ENCODE measurements at regions not wholly inside any gene's neighbourhood (a gene's known extent, or its start where the extent isn't known, plus 50 kb on each side); places are given as distances from the start of the nearest gene placed in this dataset.
"Not testable (repeated sequence)": the region's sequence is repeated elsewhere in the genome, so short reads cannot be mapped to it uniquely, and the experiment has no call there.

DNA sequence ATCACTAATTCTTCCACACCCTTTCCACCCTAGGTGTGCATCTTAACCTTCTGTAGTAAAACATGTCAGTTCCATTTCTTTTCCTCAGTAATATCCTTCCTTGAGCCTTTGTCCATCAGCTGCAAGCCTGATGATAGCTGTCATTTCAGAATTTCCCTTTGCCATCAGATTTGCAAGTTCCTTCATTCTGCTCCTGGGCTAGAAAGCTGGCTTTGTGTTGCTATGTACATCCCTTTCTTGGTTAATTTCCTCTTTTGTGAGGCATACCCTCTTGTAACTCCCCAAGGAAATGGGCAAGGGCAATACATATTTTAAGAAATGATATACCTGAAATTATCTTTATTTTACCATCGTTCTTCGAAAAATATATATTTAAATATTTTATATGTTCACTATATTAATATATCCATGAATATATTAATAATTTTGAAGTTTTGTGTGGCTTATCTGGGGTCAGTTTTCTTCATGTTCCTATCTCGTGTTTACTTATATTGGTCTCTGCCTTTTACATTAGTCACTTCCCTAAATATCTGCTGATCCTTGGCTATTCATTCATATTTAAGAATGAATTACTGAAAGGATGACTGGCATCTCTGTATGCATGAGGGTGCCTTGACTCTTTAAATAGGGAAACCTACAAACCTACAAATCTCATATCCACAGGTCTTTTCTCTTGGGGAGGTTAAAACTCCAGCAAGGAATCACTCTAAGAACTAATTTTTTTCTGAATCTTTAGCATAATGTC lies 143.8 kb downstream of the ZNF22 start:
- Mint-ChIP-seq H3K9me3 (no peaks in the 10 kb centered on the region), H3K4me3 (no peak overlapping the region), H3K36me3 (no peaks in the 10 kb centered on the region), H3K27me3 (ENCODE audit: low read depth in 3 of 3) (peaks cover 0 to 7% (median 3%) of the 10 kb centered on the region in 3 donors), H3K27ac (no peak overlapping the region), H3K4me1 (no peaks in the 10 kb centered on the region)
- no peak for DNase-seq

DNA sequence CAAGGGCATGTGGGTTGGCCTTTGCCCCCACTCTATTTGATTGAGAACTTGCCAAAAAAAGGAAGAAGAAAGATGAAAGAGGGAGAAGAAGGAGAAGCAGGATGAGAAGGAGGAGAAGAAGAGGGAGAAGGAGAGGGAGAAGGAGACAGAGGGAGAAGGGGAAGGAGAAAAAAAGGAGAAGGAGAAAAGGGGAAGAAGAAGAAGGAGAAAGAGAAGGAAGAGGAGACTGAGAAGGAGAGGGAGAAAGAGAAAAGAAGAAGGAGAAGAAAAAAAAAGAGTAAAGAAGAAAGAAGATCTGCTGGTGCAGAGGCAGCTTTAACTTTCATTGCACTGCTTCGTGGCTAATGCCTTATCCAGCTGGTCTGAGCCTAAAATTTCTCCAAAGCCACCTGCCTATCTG lies 144.4 kb downstream of the ZNF22 start:
- H3K27ac Mint-ChIP-seq; DNase-seq; H3K27me3 Mint-ChIP-seq (ENCODE audit: low read depth in 3 of 3); H3K4me1 Mint-ChIP-seq; H3K4me3 Mint-ChIP-seq; H3K36me3 Mint-ChIP-seq; H3K9me3 Mint-ChIP-seq: not testable (repeated sequence)

DNA sequence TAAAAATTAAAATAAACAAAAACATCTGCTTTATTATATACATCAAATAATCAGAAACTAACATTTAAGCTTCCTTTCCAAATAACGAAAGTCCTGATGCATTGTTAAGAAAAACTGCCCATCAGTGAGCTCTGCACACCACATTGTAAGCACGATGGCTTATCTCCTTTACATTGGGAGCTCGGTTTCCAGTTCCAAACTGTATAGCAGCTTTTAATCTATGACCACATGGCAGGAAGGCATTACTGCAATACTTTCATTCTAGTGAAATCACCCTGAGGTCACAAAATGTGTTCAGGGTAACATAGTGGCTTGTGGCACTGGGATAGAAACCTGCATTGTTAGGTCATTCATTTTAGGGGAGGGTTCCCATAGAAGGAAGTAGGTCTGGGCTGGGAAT lies 146.3 kb downstream of the ZNF22 start:
- peaks cover 0 to 7% (median 3%) of the 10 kb centered on the region in 3 donors for H3K27me3 Mint-ChIP-seq (ENCODE audit: low read depth in 3 of 3)
- H3K4me1 Mint-ChIP-seq, result no peaks in the 10 kb centered on the region
- no peaks in the 10 kb centered on the region for H3K36me3 Mint-ChIP-seq
- no peaks in the 10 kb centered on the region for H3K9me3 Mint-ChIP-seq
- H3K4me3 Mint-ChIP-seq, result no peak overlapping the region
- H3K27ac Mint-ChIP-seq, result no peak overlapping the region
- DNase-seq, result no peak

DNA sequence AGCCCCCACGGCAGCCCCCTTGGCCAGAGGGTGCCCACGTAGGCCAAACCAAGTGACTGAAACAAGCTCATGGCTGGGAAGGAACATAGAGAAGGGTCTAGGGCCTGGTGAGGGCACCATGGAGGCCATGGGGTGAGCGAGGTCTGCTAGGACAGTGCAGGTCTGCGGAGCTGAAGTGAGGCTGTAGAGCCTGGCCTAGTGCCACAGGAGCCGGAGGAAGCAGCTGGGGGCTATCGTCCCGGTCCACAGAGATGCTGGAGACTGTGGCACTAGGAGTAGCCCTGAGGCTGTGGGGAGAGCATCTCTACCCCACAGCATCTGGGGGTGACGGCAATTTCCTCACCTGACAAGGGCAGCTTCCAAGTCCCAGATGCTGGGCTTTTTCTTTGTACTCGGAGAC lies 150.3 kb downstream of the ZNF22 start:
- H3K27me3 Mint-ChIP-seq (ENCODE audit: low read depth in 3 of 3), result peaks cover 0 to 4% (median 2%) of the 10 kb centered on the region in 3 donors
- H3K36me3 Mint-ChIP-seq, result no peaks in the 10 kb centered on the region
- no peak overlapping the region for H3K27ac Mint-ChIP-seq
- no peaks in the 10 kb centered on the region for H3K4me1 Mint-ChIP-seq
- H3K9me3 Mint-ChIP-seq, result no peaks in the 10 kb centered on the region
- no peak overlapping the region for H3K4me3 Mint-ChIP-seq
- DNase-seq, result no peak

DNA sequence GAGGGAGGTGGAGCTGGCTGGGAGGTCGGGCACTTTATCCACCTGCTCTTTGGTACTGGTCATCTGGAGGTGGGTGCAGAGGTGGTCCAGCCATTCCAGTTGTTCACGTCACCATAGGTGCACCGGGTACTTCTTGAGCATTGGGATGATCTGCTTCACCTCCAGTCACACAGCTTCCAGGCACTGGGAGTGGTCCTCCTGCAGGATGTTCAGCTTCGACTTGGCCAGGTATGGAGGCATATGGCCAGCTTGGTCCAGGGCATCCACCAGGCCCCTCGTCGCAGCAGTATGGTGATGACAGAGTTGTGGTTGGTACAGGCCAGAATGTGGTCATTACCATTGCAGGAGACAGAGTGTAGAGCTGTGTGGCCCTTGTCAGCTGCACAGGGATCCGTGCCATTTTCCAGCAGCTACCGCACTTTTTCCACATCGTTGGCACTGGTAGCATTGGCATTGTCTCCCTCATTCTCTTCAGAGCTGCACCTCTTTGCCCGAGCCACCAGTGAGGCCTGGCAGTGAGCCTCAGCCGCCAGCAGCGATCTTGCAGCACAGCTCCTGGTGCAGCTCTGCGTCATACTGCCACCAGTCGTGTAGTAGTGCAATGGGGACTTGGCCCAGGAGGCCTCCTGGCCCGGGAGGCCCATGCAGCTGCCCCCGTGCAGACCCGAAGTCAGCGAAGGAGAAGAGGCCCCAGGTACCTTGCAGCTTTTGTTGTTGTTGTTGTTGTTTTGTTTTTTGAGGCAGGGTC lies 150.9 kb downstream of the ZNF22 start:
- Mint-ChIP-seq H3K4me1 (no peaks in the 10 kb centered on the region), H3K27me3 (ENCODE audit: low read depth in 3 of 3) (peaks cover 0 to 4% (median 2%) of the 10 kb centered on the region in 3 donors), H3K36me3 (no peaks in the 10 kb centered on the region), H3K9me3 (no peaks in the 10 kb centered on the region), H3K4me3 (no peak overlapping the region), H3K27ac (no peak overlapping the region)
- no peak for DNase-seq

DNA sequence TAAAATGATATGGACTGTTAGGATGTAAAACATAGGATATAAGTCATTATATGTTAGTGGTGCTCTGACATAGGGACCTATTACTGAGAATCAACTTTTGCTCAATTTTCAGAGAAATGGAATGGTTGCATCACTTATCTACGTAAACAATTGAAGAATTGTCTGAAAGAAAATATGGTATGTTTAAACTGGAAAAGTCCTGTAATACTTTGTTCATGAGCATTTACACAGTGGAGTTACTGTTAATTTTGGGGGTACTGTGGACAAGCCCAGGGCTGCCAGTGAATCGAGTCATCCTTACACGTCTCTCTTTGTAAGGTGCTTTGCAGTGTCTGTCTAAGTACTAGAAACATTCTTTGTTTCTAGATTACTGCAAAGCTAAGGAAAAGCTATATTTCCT lies 152.0 kb downstream of the ZNF22 start:
- Mint-ChIP-seq H3K9me3 (no peaks in the 10 kb centered on the region), H3K4me1 (no peaks in the 10 kb centered on the region), H3K4me3 (no peak overlapping the region), H3K27me3 (ENCODE audit: low read depth in 3 of 3) (peaks cover 0 to 4% (median 2%) of the 10 kb centered on the region in 3 donors), H3K36me3 (no peaks in the 10 kb centered on the region), H3K27ac (no peak overlapping the region)
- no peak for DNase-seq

DNA sequence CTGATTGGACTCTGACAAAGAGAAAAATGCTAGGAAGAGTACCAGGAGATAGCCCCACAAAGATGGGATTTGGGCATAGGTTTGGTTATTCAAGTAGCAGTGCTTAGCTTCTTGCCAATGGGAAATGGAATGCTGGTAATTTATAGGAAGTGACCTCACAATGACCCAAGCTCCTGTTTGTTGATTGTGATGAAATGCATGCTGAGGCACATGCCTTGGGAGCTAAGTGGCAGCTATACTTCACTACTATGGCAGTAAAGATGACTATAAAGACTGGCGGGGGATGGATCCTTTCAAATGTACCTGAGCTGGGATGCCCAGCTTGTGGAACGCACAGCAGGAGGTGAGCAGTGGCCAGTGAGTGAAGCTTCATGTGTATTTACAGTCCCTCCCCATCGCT lies 153.8 kb downstream of the ZNF22 start:
- Mint-ChIP-seq H3K4me3 (no peak overlapping the region), H3K27ac (no peak overlapping the region), H3K4me1 (no peaks in the 10 kb centered on the region), H3K9me3 (no peaks in the 10 kb centered on the region), H3K27me3 (ENCODE audit: low read depth in 3 of 3) (peaks cover 0 to 4% (median 2%) of the 10 kb centered on the region in 3 donors), H3K36me3 (no peaks in the 10 kb centered on the region)
- DNase-seq, result no peak

DNA sequence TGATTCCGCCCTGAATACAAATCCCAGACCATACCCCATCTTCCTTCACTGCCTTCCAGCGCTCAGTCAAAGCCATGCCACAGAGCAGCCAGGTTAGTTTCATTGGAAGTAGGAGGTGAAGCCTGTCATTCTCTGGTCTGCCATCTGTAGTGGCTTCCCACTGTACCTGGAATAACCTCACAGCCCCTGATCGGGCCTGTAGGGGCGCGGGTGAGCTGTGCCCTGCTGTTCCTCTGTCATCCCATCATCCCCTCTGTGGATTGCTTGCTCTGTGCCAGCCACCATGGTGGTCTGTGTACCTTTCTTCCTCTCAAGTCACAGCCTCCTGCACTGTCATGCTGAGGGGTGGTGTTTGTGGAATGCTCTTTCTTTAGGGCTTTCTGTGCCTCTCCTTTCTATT lies 155.1 kb downstream of the ZNF22 start:
- no peak overlapping the region for H3K4me3 Mint-ChIP-seq
- peak overlapping the region in 1 of 6 donors; percentile 14 for H3K27ac Mint-ChIP-seq
- no peak for DNase-seq
- no peaks in the 10 kb centered on the region for H3K4me1 Mint-ChIP-seq
- peaks cover 0 to 4% (median 2%) of the 10 kb centered on the region in 3 donors for H3K27me3 Mint-ChIP-seq (ENCODE audit: low read depth in 3 of 3)
- H3K36me3 Mint-ChIP-seq, result no peaks in the 10 kb centered on the region
- H3K9me3 Mint-ChIP-seq, result no peaks in the 10 kb centered on the region

DNA sequence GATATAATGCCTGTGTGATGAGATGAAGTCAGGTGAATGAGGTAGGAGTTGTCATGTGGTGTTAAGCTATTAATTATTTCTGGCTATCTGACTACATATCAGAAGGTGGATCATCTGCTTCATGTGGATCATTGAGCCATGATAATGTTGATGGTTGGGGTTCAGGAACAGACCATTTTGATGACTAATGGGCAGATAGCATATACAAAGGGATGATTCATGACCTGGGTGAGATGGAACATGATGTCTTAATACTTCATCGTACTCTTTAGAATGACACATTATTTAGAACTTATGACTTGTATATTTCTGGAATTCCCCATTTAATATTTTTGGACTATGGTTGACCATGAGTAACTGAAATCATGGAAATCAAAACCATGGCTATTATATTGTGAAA lies 155.1 kb downstream of the OR13A1 start:
- no peaks in the 10 kb centered on the region for H3K9me3 Mint-ChIP-seq
- no peaks in the 10 kb centered on the region for H3K36me3 Mint-ChIP-seq

DNA sequence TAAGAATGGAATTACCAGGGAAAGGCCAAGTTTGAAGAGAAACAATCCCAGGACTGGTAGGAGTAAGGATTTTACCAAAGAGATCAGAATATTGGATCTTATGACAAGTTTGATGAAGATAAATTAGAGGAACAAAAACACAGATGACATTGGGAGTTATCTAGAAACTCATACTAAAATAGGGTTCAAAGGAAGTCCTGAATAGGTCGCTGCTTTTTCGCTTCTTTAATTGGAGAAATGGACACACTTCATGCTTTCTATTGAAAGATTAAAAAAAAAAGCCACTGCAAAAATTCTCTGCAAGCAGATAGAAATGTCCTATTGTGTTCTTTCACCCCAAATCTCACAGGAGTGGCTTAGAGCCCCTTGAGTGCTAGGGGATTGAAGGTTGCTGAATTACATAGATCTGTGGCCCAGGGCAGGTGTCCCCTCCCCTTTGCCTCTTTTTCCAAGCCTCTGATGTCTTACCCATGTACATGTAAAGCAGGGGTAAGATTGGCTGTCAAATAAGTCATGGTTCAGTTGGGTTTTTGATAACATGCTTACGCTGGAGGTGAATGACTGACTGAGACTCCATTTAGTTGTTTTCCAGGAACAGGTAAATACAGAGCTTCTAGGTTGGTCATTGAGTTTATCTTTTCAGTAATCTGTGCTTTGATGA lies 152.0 kb downstream of the OR13A1 start:
- H3K27ac Mint-ChIP-seq, result no peak overlapping the region
- no peak for DNase-seq

More for the DNA sequence above, 155.1 kb downstream of the OR13A1 start:
- Mint-ChIP-seq H3K4me3 (no peak overlapping the region), H3K4me1 (no peaks in the 10 kb centered on the region), H3K27me3 (ENCODE audit: low read depth in 3 of 3) (peaks cover 0 to 3% (median 0%) of the 10 kb centered on the region in 3 donors), H3K27ac (no peak overlapping the region)
- no peak for DNase-seq

DNA sequence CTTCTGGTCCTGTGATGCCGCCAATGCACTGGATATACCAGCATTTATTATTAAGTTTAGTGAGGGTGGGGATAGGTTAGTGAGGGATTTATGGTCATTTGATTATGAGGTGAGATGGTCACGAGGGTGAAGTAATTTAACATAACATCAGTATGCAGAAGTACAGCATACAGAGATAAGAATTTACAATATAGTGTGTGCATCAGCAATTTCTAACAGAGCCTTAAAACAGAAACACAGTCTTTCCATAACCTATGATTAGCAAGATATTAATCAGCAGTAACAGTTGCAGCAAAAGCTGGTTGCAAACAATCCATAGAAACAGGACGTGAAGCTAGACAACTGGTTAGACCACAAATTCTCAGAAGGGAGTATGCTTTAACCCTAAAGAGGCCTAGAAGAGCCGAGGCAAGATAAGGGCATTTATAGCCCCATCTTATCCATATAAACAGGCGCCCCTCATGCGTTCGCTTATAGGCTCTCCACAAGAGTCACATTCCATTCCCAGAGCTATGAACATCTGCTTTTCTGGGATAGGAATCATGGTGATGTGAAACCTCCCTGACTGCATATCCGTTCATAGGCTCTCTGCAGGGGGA lies 139.8 kb downstream of the OR13A1 start:
- H3K27me3 Mint-ChIP-seq (ENCODE audit: low read depth in 3 of 3); H3K27ac Mint-ChIP-seq; H3K9me3 Mint-ChIP-seq; H3K36me3 Mint-ChIP-seq; H3K4me1 Mint-ChIP-seq; H3K4me3 Mint-ChIP-seq; DNase-seq: not testable (repeated sequence)

More for the DNA sequence above, 152.0 kb downstream of the OR13A1 start:
- Mint-ChIP-seq H3K9me3 (no peaks in the 10 kb centered on the region), H3K4me1 (no peaks in the 10 kb centered on the region), H3K36me3 (no peaks in the 10 kb centered on the region), H3K4me3 (no peak overlapping the region), H3K27me3 (ENCODE audit: low read depth in 3 of 3) (peaks cover 0 to 3% (median 2%) of the 10 kb centered on the region in 3 donors)

DNA sequence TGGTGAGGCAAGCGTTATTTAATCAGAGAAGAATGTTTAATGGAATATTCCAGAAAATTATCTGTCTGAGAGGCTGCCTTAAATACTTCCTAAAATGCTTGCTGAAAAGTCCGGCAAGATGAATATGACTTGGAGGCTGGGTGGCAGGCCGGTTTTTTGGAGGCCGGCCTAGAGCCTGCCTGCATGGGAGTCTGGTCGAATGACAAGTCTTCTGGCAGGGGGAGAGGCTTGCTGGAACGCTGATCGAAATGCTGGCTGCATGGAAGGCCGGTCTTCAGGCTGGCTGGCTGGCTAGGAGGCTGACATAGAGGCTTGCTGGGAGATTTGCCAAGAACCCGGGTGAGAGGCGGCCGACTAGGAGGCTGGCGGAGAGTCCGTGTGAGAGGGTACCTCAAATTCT lies 135.7 kb downstream of the OR13A1 start:
- Mint-ChIP-seq H3K4me3 (no peak overlapping the region), H3K9me3 (no peaks in the 10 kb centered on the region), H3K4me1 (no peaks in the 10 kb centered on the region), H3K27ac (no peak overlapping the region), H3K27me3 (ENCODE audit: low read depth in 3 of 3) (peaks cover 0 to 6% (median 1%) of the 10 kb centered on the region in 3 donors), H3K36me3 (no peaks in the 10 kb centered on the region)
- no peak for DNase-seq

DNA sequence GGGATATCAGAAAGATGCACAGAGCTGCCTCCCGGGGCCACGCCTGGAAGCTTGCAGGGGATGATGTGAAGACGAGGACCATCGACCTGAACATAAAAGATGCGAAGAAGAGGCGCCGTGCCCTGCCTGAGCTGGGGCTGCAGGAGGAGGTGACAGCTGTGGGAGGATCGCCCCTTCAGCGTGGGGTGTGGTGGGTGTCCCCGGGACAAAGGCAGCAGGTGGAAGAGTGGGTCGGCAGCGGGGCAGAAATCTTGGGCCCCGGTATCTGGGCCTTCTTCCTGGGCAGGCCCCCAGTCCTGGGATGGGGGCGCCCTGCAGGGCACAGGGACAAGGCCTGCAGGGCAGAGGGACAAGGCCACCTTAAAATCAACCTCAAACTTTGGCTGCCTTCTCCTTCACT lies 134.9 kb downstream of the OR13A1 start:
- Mint-ChIP-seq H3K27ac (no peak overlapping the region), H3K27me3 (ENCODE audit: low read depth in 3 of 3) (peaks cover 0 to 3% (median 1%) of the 10 kb centered on the region in 3 donors), H3K36me3 (no peaks in the 10 kb centered on the region), H3K9me3 (no peaks in the 10 kb centered on the region), H3K4me1 (no peaks in the 10 kb centered on the region), H3K4me3 (no peak overlapping the region)
- DNase-seq, result no peak

Measured in immature natural killer cell (primary cell).